ENCODE measurements at regions not wholly inside any gene's neighbourhood (a gene's known extent, or its start where the extent isn't known, plus 50 kb on each side); places are given as distances from the start of the nearest gene placed in this dataset.

GRCh38 chr9:81250606-81251005 is 438.7 kb downstream of the TLE1 start:
- H3K27ac ChIP-seq, result no peak overlapping the region
- no peaks in the 10 kb centered on the region for H3K4me1 ChIP-seq
- no peaks in the 10 kb centered on the region for H3K9me3 ChIP-seq
- no peaks in the 10 kb centered on the region for H3K27me3 ChIP-seq
- in situ Hi-C loops (cut with MboI; ENCODE audit: low pct_ligation_motif_present in 1 of 4, low pct_unique_long_range_greater_than_20kb in 1 of 4, low sequenced_read_pairs in 3 of 4) (no loop called here), intact Hi-C loops (cut with DNase I; ENCODE audit: low total_unique reads) (no loop called here)
- no peak overlapping the region for H3K4me3 ChIP-seq
- TF ChIP-seq, protein P1, sequence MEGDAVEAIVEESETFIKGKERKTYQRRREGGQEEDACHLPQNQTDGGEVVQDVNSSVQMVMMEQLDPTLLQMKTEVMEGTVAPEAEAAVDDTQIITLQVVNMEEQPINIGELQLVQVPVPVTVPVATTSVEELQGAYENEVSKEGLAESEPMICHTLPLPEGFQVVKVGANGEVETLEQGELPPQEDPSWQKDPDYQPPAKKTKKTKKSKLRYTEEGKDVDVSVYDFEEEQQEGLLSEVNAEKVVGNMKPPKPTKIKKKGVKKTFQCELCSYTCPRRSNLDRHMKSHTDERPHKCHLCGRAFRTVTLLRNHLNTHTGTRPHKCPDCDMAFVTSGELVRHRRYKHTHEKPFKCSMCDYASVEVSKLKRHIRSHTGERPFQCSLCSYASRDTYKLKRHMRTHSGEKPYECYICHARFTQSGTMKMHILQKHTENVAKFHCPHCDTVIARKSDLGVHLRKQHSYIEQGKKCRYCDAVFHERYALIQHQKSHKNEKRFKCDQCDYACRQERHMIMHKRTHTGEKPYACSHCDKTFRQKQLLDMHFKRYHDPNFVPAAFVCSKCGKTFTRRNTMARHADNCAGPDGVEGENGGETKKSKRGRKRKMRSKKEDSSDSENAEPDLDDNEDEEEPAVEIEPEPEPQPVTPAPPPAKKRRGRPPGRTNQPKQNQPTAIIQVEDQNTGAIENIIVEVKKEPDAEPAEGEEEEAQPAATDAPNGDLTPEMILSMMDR (IDR thresholded peaks at IDR 0.05), result no peak
- TF ChIP-seq EP300 (IDR thresholded peaks at IDR 0.05; ENCODE audit: low read depth) (no peak), POLR2A (IDR thresholded peaks at IDR 0.05) (no peak), POLR2AphosphoS5 (IDR thresholded peaks at IDR 0.05) (no peak)
- DNase-seq, result no peak
- no peaks in the 10 kb centered on the region for H3K36me3 ChIP-seq
- 52 to 60% methylated on average over 1 of the region's 1 CpG for WGBS, 2 donors (ENCODE audit: low coverage in 1 of 2)

DNA sequence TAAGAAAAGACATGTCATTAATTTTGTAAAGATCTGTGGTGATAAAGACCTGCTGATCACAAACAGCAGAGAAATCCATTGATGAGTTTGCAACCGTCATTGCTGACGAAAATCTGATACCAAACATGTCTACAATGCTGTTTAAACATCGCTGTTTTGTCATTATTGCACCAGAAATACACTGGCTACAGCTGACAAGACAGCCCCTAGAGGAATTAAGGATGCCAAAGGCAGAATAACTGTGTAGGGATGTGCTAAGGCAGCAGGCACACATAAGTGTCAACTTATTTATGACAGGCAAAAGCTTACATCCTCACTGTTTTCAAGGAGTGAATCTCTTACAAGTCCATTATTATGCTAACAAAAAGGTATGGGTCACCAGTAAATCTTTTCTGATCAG is 439.3 kb downstream of the TLE1 start:
- intact Hi-C loops (cut with DNase I; ENCODE audit: low total_unique reads) (no loop called here), in situ Hi-C loops (cut with MboI; ENCODE audit: low pct_ligation_motif_present in 1 of 4, low pct_unique_long_range_greater_than_20kb in 1 of 4, low sequenced_read_pairs in 3 of 4) (no loop called here)
- H3K36me3 ChIP-seq, result no peaks in the 10 kb centered on the region
- no peak overlapping the region for H3K4me3 ChIP-seq
- WGBS, 2 donors (ENCODE audit: low coverage in 1 of 2), result 84 to 92% methylated on average over 3 of the region's 3 CpGs
- H3K9me3 ChIP-seq, result no peaks in the 10 kb centered on the region
- no peak for TF ChIP-seq POLR2AphosphoS5 (IDR thresholded peaks at IDR 0.05)
- TF ChIP-seq POLR2A (IDR thresholded peaks at IDR 0.05), result no peak
- no peak for TF ChIP-seq EP300 (IDR thresholded peaks at IDR 0.05; ENCODE audit: low read depth)
- TF ChIP-seq, protein P1 (IDR thresholded peaks at IDR 0.05), result no peak
- H3K4me1 ChIP-seq, result no peaks in the 10 kb centered on the region
- no peak overlapping the region for H3K27ac ChIP-seq
- DNase-seq, result no peak
- no peaks in the 10 kb centered on the region for H3K27me3 ChIP-seq

DNA sequence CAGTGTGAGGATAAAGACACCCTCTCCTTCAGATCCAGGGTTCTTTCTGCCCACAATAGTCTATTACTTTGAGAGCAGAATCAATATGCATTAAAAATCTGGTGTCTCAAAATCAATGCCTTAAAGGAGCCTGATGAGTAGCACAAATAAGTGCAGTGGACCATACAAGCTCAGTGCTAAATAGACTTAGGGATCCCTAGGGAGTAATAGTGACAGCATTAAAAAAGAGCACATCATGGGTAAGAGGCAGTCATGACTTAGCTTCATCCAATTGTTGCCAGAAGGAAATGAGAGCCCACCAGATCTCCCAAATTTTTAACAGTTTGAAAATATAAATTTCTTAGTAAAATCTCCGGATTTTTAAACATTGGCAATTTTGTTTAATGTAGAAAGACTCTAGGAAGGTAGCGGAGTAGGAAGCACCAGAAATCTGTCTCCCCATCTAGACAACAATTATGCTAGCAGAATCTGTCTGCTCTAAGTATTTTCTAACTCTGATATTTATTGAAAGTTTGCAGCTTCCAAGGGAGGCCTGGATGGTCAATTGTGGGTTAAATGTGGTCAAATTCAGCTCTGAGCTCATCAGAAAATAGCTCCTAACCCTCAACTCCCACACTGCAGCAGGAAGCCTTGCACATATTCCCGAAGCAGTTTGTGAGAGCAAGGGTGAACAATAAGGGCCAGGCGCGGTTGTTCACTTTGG is 443.9 kb downstream of the TLE1 start:
- in situ Hi-C loops (cut with MboI; ENCODE audit: low pct_ligation_motif_present in 1 of 4, low pct_unique_long_range_greater_than_20kb in 1 of 4, low sequenced_read_pairs in 3 of 4), result no loop called here
- H3K9me3 ChIP-seq, result no peaks in the 10 kb centered on the region
- TF ChIP-seq POLR2AphosphoS5 (IDR thresholded peaks at IDR 0.05) (no peak), POLR2A (IDR thresholded peaks at IDR 0.05) (no peak), EP300 (IDR thresholded peaks at IDR 0.05; ENCODE audit: low read depth) (no peak)
- TF ChIP-seq, protein P1 (IDR thresholded peaks at IDR 0.05), result no peak
- H3K27me3 ChIP-seq, result no peaks in the 10 kb centered on the region
- H3K4me1 ChIP-seq, result no peaks in the 10 kb centered on the region
- no peaks in the 10 kb centered on the region for H3K36me3 ChIP-seq
- intact Hi-C loops (cut with DNase I; ENCODE audit: low total_unique reads), result no loop called here
- no peak overlapping the region for H3K27ac ChIP-seq
- no peak overlapping the region for H3K4me3 ChIP-seq
- WGBS, 2 donors (ENCODE audit: low coverage in 1 of 2), result 86 to 87% methylated on average over 3 to 5 of the region's 5 CpGs
- DNase-seq, result no peak

- in situ Hi-C loops (cut with MboI; ENCODE audit: low pct_ligation_motif_present in 1 of 4, low pct_unique_long_range_greater_than_20kb in 1 of 4, low sequenced_read_pairs in 3 of 4), result no loop called here
- DNase-seq, result no peak
- WGBS, 2 donors (ENCODE audit: low coverage in 1 of 2), result 83 to 87% methylated on average over 1 of the region's 1 CpG
- Histone ChIP-seq H3K9me3 (no peaks in the 10 kb centered on the region), H3K36me3 (no peaks in the 10 kb centered on the region), H3K27ac (no peak overlapping the region), H3K4me3 (no peak overlapping the region), H3K4me1 (no peaks in the 10 kb centered on the region), H3K27me3 (no peaks in the 10 kb centered on the region)
- intact Hi-C loops (cut with DNase I; ENCODE audit: low total_unique reads), result no loop called here
- no peak for TF ChIP-seq EP300 (IDR thresholded peaks at IDR 0.05; ENCODE audit: low read depth)
- TF ChIP-seq, protein P1 (IDR thresholded peaks at IDR 0.05), result no peak
- TF ChIP-seq POLR2AphosphoS5 (IDR thresholded peaks at IDR 0.05), result no peak
- TF ChIP-seq POLR2A (IDR thresholded peaks at IDR 0.05), result no peak
Measured at GRCh38 chr9:81244631-81245030, 444.7 kb downstream of the TLE1 start.

Data from transverse colon (tissue), 4 donors.